Coronary artery (tissue), 2 donors: ENCODE measurements at regions not wholly inside any gene's neighbourhood (a gene's known extent, or its start where the extent isn't known, plus 50 kb on each side); places are given as distances from the start of the nearest gene placed in this dataset.

ENCODE experiments used
- DNase-seq: peaks from one replicate; pipeline ENCODE4 v3.0.0-alpha.2; 2017; ENCODE audit warnings: low spot score
- H3K27ac ChIP-seq, 2 donors: fragments of 200-600 bp; sonication (generic); one replicate each; pipeline ENCODE4 v1.5.1; 2016 to 2019
- H3K4me3 ChIP-seq: fragments of 200-600 bp; sonication (generic); 2 replicates; pipeline ENCODE4 v1.5.1; 2016; ENCODE audit warnings: mild to moderate bottlenecking, moderate library complexity
- CTCF ChIP-seq: fragments of 200-600 bp; sonication (generic); IDR thresholded peaks from one replicate; pipeline ENCODE4 v1.5.1; 2019; ENCODE audit warnings: antibody characterized with exemption

- TF ChIP-seq CTCF: no peak
- Histone ChIP-seq H3K27ac (peak overlapping the region in 1 of 2 donors; percentile 33), H3K4me3 (no peak overlapping the region)
- no peak for DNase-seq
These were observed 377.0 kb downstream of the ETS1 start for GRCh38 chr11:128210148-128210940.

GRCh38 chr11:128209138-128209435 is 378.3 kb downstream of the ETS1 start:
- no peak for TF ChIP-seq CTCF
- Histone ChIP-seq H3K27ac (no peak overlapping the region), H3K4me3 (no peak overlapping the region)
- no peak for DNase-seq

- H3K4me3 ChIP-seq: no peak overlapping the region
- DNase-seq: no peak
- TF ChIP-seq CTCF: no peak
- peak overlapping the region in 1 of 2 donors; percentile 43 for H3K27ac ChIP-seq
These were observed 378.8 kb downstream of the ETS1 start for GRCh38 chr11:128208329-128209137.

- DNase-seq: no peak
- no peak overlapping the region for H3K4me3 ChIP-seq
- no peak for TF ChIP-seq CTCF
- peak overlapping the region in 1 of 2 donors; percentile 43 for H3K27ac ChIP-seq
These were observed 379.5 kb downstream of the ETS1 start for GRCh38 chr11:128207861-128208321.

GRCh38 chr11:128206461-128206860 is 380.9 kb downstream of the ETS1 start:
- H3K4me3 ChIP-seq: no peak overlapping the region
- no peak overlapping the region for H3K27ac ChIP-seq
- no peak for DNase-seq
- TF ChIP-seq CTCF: no peak

- DNase-seq: no peak
- TF ChIP-seq CTCF: no peak
- H3K27ac ChIP-seq: no peak overlapping the region
These were observed 381.6 kb downstream of the ETS1 start for GRCh38 chr11:128205796-128206195.

More at GRCh38 chr11:128205796-128206195, 381.6 kb downstream of the ETS1 start:
- H3K4me3 ChIP-seq: no peak overlapping the region
